Panc1 (cell line): ENCODE measurements at regions not wholly inside any gene's neighbourhood (a gene's known extent, or its start where the extent isn't known, plus 50 kb on each side); places are given as distances from the start of the nearest gene placed in this dataset.

Source experiments
- ATAC-seq: fragments of 200-7000 bp; cut with Tn5 transposase; 2 replicates; pipeline ENCODE4 v1.9.1; 2020; ENCODE audit warnings: mild to moderate bottlenecking, moderate library complexity
- BruUV-seq: library from RNA; stranded (reverse); fragments of 400-500 nt; replicated peaks from 2 replicates; lab custom pipeline; 2021; lab: Mats Ljungman, UMichigan
- CTCF ChIA-PET: fragments of 300-600 bp; sonication (Branson Sonifier 250); formaldehyde crosslinking; loops from one replicate; lab custom pipeline; 2022; ENCODE audit warnings: antibody characterized with exemption; lab: Charles Lee
- POLR2A ChIA-PET: fragments of 300-600 bp; sonication (Branson Sonifier 250); formaldehyde crosslinking; loops from one replicate; lab custom pipeline; 2022; ENCODE audit warnings: antibody characterized with exemption; lab: Charles Lee
- DNase-seq: peaks from one replicate; pipeline ENCODE4 v3.0.0-alpha.2; 2010; ENCODE audit warnings: low read depth, low spot score
- H3K27ac ChIP-seq: 2 replicates; pipeline ENCODE4 v1.5.1; 2011; ENCODE audit warnings: mild to moderate bottlenecking, low read length, inconsistent platforms
- H3K27me3 ChIP-seq: fragments of 200-500 bp; sonication (Bioruptor generic); 2 replicates; pipeline ENCODE4 v1.6.0; 2014; ENCODE audit warnings: low read length, inconsistent platforms; ENCODE audit not compliant: control insufficient read depth, insufficient read depth
- H3K36me3 ChIP-seq: fragments of 200-500 bp; sonication (Bioruptor generic); 2 replicates; pipeline ENCODE4 v1.5.1; 2014; ENCODE audit warnings: inconsistent platforms, mild to moderate bottlenecking, low read length, moderate library complexity; ENCODE audit not compliant: control insufficient read depth, insufficient read depth
- H3K4me1 ChIP-seq: 2 replicates; pipeline ENCODE4 v1.5.1; 2011; ENCODE audit warnings: inconsistent platforms, mild to moderate bottlenecking, low read length, moderate library complexity; ENCODE audit not compliant: control insufficient read depth, insufficient read depth
- H3K4me3 ChIP-seq, 2 experiments: 2 replicates each; pipeline ENCODE4 v1.5.1; 2011 to 2012; ENCODE audit warnings: low read depth in 2 of 2, low read length in 2 of 2, mild to moderate bottlenecking in 2 of 2, inconsistent platforms in 1 of 2, moderate library complexity in 1 of 2
- H3K9me3 ChIP-seq: fragments of 200-500 bp; sonication (Bioruptor generic); 2 replicates; pipeline ENCODE4 v1.5.1; 2014; ENCODE audit warnings: low read depth, mild to moderate bottlenecking, inconsistent platforms, low read length, moderate library complexity; ENCODE audit not compliant: control insufficient read depth, insufficient read depth
- POLR2AphosphoS5 ChIP-seq: IDR thresholded peaks from 2 replicates; pipeline ENCODE4 v1.6.1; 2012; ENCODE audit warnings: mild to moderate bottlenecking, low read depth, low read length, moderate library complexity
- SIN3A ChIP-seq: IDR thresholded peaks from 2 replicates; pipeline ENCODE4 v1.6.1; 2012; ENCODE audit warnings: low read depth, mild to moderate bottlenecking, low read length, moderate library complexity, borderline replicate concordance; ENCODE audit not compliant: insufficient read depth
- TCF7L2 ChIP-seq: IDR thresholded peaks from 2 replicates; pipeline ENCODE4 v1.6.1; 2011; ENCODE audit warnings: mild to moderate bottlenecking, low read depth, low read length, inconsistent platforms
- in situ Hi-C: cut with HindIII; loops from 2 replicates; pipeline ENCODE4 v1.10.0; 2016; ENCODE audit warnings: low sequenced_read_pairs, low pct_unique_long_range_greater_than_20kb
- intact Hi-C: fragments of 100-400 bp; cut with micrococcal nuclease; formaldehyde crosslinking; loops from one replicate; pipeline ENCODE4 v1.10.0; 2022; ENCODE audit not compliant: unreplicated experiment
- TF ChIP-seq, protein P1 (sequence below): fragments of 450-650 bp; IDR thresholded peaks from 2 replicates; pipeline ENCODE4 v1.5.1; 2017; ENCODE audit warnings: mild to moderate bottlenecking
- TF ChIP-seq, protein P2 (sequence below), 2 experiments: IDR thresholded peaks; 2 replicates each; pipeline ENCODE4 v1.6.1; 2011 to 2012; ENCODE audit warnings: low read depth in 2 of 2, control low read depth in 1 of 2, low read length in 1 of 2, mild to moderate bottlenecking in 1 of 2, moderate library complexity in 1 of 2; ENCODE audit not compliant: insufficient read depth in 1 of 2

- in situ Hi-C loops = no loop called here
- CTCF ChIA-PET = no interaction called here
Measured at GRCh38 chr10:52908478-52908877, 135.9 kb upstream of the MBL2 start.

GRCh38 chr10:52906046-52906445 lies 133.5 kb upstream of the MBL2 start:
- intact Hi-C loops = no loop called here
- POLR2A ChIA-PET = no interaction called here
- in situ Hi-C loops = no loop called here

More at GRCh38 chr10:52908478-52908877, 135.9 kb upstream of the MBL2 start:
- DNase-seq (no peak), ATAC-seq (no peak)
- Histone ChIP-seq H3K9me3 (no peaks in the 10 kb centered on the region), H3K4me1 (no peaks in the 10 kb centered on the region), H3K36me3 (no peaks in the 10 kb centered on the region), H3K27me3 (no peaks in the 10 kb centered on the region), H3K4me3 (no peak overlapping the region), H3K27ac (no peak overlapping the region)
- POLR2A ChIA-PET = no interaction called here
- TF ChIP-seq, protein P1, sequence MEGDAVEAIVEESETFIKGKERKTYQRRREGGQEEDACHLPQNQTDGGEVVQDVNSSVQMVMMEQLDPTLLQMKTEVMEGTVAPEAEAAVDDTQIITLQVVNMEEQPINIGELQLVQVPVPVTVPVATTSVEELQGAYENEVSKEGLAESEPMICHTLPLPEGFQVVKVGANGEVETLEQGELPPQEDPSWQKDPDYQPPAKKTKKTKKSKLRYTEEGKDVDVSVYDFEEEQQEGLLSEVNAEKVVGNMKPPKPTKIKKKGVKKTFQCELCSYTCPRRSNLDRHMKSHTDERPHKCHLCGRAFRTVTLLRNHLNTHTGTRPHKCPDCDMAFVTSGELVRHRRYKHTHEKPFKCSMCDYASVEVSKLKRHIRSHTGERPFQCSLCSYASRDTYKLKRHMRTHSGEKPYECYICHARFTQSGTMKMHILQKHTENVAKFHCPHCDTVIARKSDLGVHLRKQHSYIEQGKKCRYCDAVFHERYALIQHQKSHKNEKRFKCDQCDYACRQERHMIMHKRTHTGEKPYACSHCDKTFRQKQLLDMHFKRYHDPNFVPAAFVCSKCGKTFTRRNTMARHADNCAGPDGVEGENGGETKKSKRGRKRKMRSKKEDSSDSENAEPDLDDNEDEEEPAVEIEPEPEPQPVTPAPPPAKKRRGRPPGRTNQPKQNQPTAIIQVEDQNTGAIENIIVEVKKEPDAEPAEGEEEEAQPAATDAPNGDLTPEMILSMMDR = no peak
- TF ChIP-seq, protein P2, sequence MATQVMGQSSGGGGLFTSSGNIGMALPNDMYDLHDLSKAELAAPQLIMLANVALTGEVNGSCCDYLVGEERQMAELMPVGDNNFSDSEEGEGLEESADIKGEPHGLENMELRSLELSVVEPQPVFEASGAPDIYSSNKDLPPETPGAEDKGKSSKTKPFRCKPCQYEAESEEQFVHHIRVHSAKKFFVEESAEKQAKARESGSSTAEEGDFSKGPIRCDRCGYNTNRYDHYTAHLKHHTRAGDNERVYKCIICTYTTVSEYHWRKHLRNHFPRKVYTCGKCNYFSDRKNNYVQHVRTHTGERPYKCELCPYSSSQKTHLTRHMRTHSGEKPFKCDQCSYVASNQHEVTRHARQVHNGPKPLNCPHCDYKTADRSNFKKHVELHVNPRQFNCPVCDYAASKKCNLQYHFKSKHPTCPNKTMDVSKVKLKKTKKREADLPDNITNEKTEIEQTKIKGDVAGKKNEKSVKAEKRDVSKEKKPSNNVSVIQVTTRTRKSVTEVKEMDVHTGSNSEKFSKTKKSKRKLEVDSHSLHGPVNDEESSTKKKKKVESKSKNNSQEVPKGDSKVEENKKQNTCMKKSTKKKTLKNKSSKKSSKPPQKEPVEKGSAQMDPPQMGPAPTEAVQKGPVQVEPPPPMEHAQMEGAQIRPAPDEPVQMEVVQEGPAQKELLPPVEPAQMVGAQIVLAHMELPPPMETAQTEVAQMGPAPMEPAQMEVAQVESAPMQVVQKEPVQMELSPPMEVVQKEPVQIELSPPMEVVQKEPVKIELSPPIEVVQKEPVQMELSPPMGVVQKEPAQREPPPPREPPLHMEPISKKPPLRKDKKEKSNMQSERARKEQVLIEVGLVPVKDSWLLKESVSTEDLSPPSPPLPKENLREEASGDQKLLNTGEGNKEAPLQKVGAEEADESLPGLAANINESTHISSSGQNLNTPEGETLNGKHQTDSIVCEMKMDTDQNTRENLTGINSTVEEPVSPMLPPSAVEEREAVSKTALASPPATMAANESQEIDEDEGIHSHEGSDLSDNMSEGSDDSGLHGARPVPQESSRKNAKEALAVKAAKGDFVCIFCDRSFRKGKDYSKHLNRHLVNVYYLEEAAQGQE (IDR thresholded peaks at IDR 0.05; ENCODE audit: insufficient read depth in 1 of 2, low read depth in 2 of 2, low read length in 1 of 2) = no peak
- TF ChIP-seq TCF7L2 = no peak
- no TSS peak for BruUV-seq
- intact Hi-C loops = no loop called here

More at GRCh38 chr10:52906046-52906445, 133.5 kb upstream of the MBL2 start:
- Histone ChIP-seq H3K4me1 (no peaks in the 10 kb centered on the region), H3K4me3 (no peak overlapping the region), H3K36me3 (no peaks in the 10 kb centered on the region), H3K27ac (no peak overlapping the region), H3K9me3 (no peaks in the 10 kb centered on the region), H3K27me3 (no peaks in the 10 kb centered on the region)
- CTCF ChIA-PET = no interaction called here
- TF ChIP-seq, protein P1 = no peak
- TF ChIP-seq TCF7L2 (no peak), SIN3A (no peak), POLR2AphosphoS5 (no peak)
- TF ChIP-seq, protein P2 (IDR thresholded peaks at IDR 0.05; ENCODE audit: insufficient read depth in 1 of 2, low read depth in 2 of 2, low read length in 1 of 2) = no peak
- DNase-seq (no peak), ATAC-seq (no peak)
- BruUV-seq = no TSS peak
